Pancreas (tissue), 10 donors: ENCODE measurements at regions not wholly inside any gene's neighbourhood (a gene's known extent, or its start where the extent isn't known, plus 50 kb on each side); places are given as distances from the start of the nearest gene placed in this dataset.
"Not testable (repeated sequence)": the region's sequence is repeated elsewhere in the genome, so short reads cannot be mapped to it uniquely, and the experiment has no call there.

Experiments
- ATAC-seq, 4 donors: fragments of 200-7000 bp; cut with Tn5 transposase; one replicate each; pipeline versions ENCODE4 v1.8.0 to v1.9.1; 2020; ENCODE audit warnings: mild to moderate bottlenecking in 4 of 4, moderate library complexity in 4 of 4
- DNase-seq, 6 donors: peaks; one replicate each; pipeline ENCODE4 v3.0.0-alpha.2; 2020
- FAIRE-seq: peaks from 2 replicates; lab custom pipeline; 2012; peaks lifted over from hg19 to GRCh38; lab: Jason Lieb, UNC
- H3K27ac ChIP-seq, 4 donors: fragments of 200-600 bp; sonication (generic); 1 replicate in 3 of 4; 2 replicates in 1 of 4; pipeline versions ENCODE4 v1.5.0 to v1.8.0; 2020
- H3K27me3 ChIP-seq, 4 donors: fragments of 200-600 bp; one replicate each; pipeline ENCODE4 v1.8.0; 2021
- H3K36me3 ChIP-seq, 3 donors: fragments of 200-600 bp; sonication (generic) in 1 of 3; one replicate each; pipeline versions ENCODE4 v1.5.0 to v1.8.0; 2020 to 2021
- H3K4me1 ChIP-seq, 3 donors: fragments of 200-600 bp; one replicate each; pipeline ENCODE4 v1.8.0; 2021
- H3K4me3 ChIP-seq, 4 donors: fragments of 200-600 bp; sonication (generic) in 2 of 4; one replicate each; pipeline versions ENCODE4 v1.5.0 to v1.8.0; 2020 to 2021
- H3K9me3 ChIP-seq, 4 donors: fragments of 200-600 bp; one replicate each; pipeline ENCODE4 v1.8.0; 2021
- CTCF ChIP-seq, 4 donors: fragments of 200-600 bp; sonication (generic) in 3 of 4; IDR thresholded peaks; one replicate each; pipeline versions ENCODE4 v1.5.0 to v1.8.0; 2021; ENCODE audit warnings: antibody characterized with exemption in 4 of 4
- WGBS, 2 donors: extraction: QIAGEN DNeasy Blood & Tissue Kit; methylation state at CpG; one replicate each; pipeline ENCODE4 v1.1.7; 2013; 5-methylcytosine and 5-hydroxymethylcytosine counted together
- intact Hi-C, 3 donors: fragments of 100-400 bp; cut with DNase I; formaldehyde crosslinking; loops; one replicate each; pipeline versions ENCODE4 v1.11.1 to v1.14.2; 2022
- donor health status: healthy with polysubstance abuse.
- donor health status: DM: no; HTN: no; CAD: no; lungs with moderate emphysema.
- donor health status: DM: no; HTN: no; CAD: no.
- donor health status: control.
- donor health status: control.
- donor health status: Bipolar disorder and iron deficiency.
- donor health status: DM: yes; HTN: yes; CAD: no.
- donor health status: DM: no; HTN: no; CAD: no.
- donor health status: DM: no; HTN: no; CAD: no.
- donor health status: DM: yes; HTN: yes; CAD: no.

DNA sequence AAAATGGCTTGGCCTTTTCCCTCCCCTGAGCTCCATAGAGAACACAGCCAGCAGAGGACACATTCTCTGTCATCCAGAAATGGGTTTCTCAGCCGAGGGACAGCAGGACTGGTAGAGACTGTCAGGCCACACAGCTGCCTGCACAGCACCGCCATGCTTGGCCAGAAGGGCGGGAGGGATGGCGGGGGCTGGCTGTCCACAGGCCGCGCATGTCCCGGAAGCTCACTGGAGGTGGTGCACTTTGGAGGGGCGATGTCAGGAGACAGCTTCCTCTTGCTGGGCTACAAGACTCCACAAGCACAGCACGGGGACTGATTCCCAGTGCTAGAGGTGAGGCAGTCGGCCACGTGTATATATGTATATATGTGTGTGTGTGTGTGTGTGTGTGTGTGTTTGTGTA, 125.3 kb downstream of the GOLGA6L4 start:
- H3K4me3 ChIP-seq, intact Hi-C loops: not testable (repeated sequence)
- 76% methylated on average over 3 of the region's 11 CpGs; no CpG with 5 or more reads in 1 of the 2 donors for WGBS, 2 donors

DNA sequence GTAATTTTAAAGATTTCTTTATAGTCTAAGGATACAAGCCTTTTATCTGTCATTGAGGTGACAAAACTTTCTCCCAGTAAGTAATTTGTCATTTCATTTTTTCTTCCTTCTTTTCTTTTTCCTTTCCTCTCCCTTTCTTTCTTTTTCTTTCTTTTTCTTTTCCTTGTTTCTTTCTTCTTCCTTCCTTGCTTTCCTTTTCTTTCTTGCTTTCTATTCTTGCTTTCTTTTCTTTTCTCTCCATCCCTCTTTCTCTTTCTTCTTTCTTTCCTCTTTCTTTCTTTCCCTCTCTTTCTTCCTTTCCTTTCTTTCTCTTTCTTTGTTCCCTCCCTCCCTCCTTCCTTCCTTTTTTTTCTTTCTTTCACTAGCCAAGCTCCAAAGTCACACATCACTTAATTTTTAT, 148.8 kb downstream of the GOLGA6L4 start:
- H3K4me1 ChIP-seq, ATAC-seq, H3K27ac ChIP-seq, H3K36me3 ChIP-seq, intact Hi-C loops, H3K4me3 ChIP-seq, H3K27me3 ChIP-seq, H3K9me3 ChIP-seq, FAIRE-seq, DNase-seq: not testable (repeated sequence)

More for the DNA sequence above, 125.3 kb downstream of the GOLGA6L4 start:
- not testable (repeated sequence) for FAIRE-seq, ATAC-seq, H3K9me3 ChIP-seq, H3K36me3 ChIP-seq, H3K27ac ChIP-seq, H3K27me3 ChIP-seq, DNase-seq, H3K4me1 ChIP-seq

DNA sequence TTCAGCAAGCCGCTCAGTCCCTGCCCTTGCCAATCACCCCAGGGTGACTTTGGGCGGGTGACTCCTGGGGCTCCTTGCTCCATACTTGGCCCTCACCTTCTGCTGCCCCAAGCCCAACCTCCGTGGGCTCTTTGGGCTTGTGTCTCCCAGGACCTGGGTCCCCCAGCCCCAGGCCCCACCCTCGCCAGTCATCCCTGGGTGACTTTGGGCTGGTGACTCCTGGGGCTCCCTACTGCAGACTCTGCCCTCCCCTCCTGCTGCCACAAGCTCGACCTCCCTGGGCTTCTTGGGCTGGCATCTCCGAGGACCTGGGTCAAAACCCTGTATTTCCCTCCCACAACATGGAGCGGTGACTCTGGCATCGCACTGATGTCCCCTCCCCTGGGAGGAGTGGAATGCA, 151.5 kb downstream of the GOLGA6L4 start:
- H3K4me1 ChIP-seq = no peaks in the 10 kb centered on the region
- 48 to 50% methylated on average over 8 of the region's 8 CpGs for WGBS, 2 donors
- TF ChIP-seq CTCF (IDR thresholded peaks at IDR 0.05) = no peak
- H3K9me3 ChIP-seq = no peaks in the 10 kb centered on the region
- peak in 1 of 6 donors; percentile 31 for DNase-seq
- H3K27ac ChIP-seq = no peak overlapping the region
- H3K36me3 ChIP-seq = no peaks in the 10 kb centered on the region
- no peak overlapping the region for H3K4me3 ChIP-seq
- intact Hi-C loops = no loop called here
- no peak for ATAC-seq
- no peak for FAIRE-seq
- peaks cover 0 to 9% (median 0%) of the 10 kb centered on the region in 4 donors for H3K27me3 ChIP-seq

DNA sequence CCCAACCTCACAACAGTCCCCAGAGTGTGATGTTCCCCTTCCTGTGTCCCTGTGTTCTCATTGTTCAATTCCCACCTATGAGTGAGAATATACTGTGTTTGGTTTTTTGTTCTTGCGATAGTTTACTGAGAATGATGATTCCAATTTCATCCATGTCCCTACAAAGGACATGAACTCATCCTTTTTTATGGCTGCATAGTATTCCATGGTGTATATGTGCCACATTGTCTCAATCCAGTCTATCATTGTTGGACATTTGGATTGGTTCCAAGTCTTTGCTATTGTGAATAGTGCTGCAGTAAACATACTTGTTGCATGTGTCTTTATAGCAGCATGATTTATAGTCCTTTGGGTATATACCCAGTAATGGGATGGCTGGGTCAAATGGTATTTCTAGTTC, 152.6 kb downstream of the GOLGA6L4 start:
- ATAC-seq, H3K4me1 ChIP-seq, H3K27me3 ChIP-seq, H3K36me3 ChIP-seq, intact Hi-C loops, H3K27ac ChIP-seq, H3K4me3 ChIP-seq, FAIRE-seq, DNase-seq, H3K9me3 ChIP-seq: not testable (repeated sequence)
- WGBS, 2 donors = 87 to 91% methylated on average over 1 of the region's 1 CpG

DNA sequence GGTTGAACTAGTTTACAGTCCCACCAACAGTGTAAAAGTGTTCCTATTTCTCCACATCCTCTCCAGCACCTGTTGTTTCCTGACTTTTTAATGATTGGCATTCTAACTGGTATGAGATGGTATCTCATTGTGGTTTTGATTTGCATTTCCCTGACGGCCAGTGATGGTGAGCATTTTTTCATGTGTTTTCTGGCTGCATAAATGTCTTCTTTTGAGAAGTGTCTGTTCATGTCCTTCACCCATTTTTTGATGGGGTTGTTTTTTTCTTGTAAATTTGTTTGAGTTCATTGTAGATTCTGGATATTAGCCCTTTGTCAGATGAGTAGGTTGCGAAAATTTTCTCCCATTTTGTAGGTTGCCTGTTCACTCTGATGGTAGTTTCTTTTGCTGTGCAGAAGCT, 153.1 kb downstream of the GOLGA6L4 start:
- DNase-seq, H3K4me1 ChIP-seq, H3K4me3 ChIP-seq, FAIRE-seq, H3K27ac ChIP-seq, intact Hi-C loops, H3K9me3 ChIP-seq, H3K36me3 ChIP-seq, H3K27me3 ChIP-seq, ATAC-seq: not testable (repeated sequence)
- 32 to 46% methylated on average over 1 of the region's 2 CpGs for WGBS, 2 donors

GRCh38 chr15:84390324-84390723, 154.8 kb downstream of the GOLGA6L4 start:
- ATAC-seq, H3K36me3 ChIP-seq, intact Hi-C loops, H3K27ac ChIP-seq, FAIRE-seq, H3K27me3 ChIP-seq, DNase-seq, H3K9me3 ChIP-seq, H3K4me1 ChIP-seq, H3K4me3 ChIP-seq: not testable (repeated sequence)
- 47 to 73% methylated on average over 2 to 4 of the region's 4 CpGs for WGBS, 2 donors

DNA sequence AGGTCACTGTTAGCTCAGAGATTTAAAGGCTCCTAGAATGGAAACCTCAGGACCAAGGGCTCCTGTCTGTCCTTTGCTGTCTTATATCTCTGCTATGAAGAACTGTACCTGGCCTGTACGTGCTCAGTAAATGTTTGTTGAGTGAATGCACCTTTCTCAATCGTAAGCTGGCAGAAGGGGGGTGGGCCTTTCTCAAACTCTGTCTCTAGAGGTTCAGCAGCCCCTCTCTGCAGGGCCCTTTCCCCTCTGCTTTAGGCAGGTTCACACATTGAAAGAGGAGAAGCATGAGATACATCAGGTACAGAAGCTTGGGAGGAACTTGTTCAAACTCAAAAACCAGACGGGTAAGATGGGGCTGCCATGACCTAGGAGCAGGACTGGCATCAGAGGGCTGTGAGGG, 155.6 kb downstream of the GOLGA6L4 start:
- H3K4me3 ChIP-seq = no peak overlapping the region
- no peaks in the 10 kb centered on the region for H3K4me1 ChIP-seq
- no peaks in the 10 kb centered on the region for H3K9me3 ChIP-seq
- no peak for FAIRE-seq
- no peak overlapping the region for H3K27ac ChIP-seq
- no peak for ATAC-seq
- intact Hi-C loops = no loop called here
- 41 to 51% methylated on average over 3 of the region's 3 CpGs for WGBS, 2 donors
- no peaks in the 10 kb centered on the region for H3K36me3 ChIP-seq
- no peak for DNase-seq
- peaks cover 0 to 9% (median 0%) of the 10 kb centered on the region in 4 donors for H3K27me3 ChIP-seq
- TF ChIP-seq CTCF (IDR thresholded peaks at IDR 0.05) = no peak

- H3K4me3 ChIP-seq, H3K36me3 ChIP-seq, H3K9me3 ChIP-seq, H3K27ac ChIP-seq, FAIRE-seq, ATAC-seq, intact Hi-C loops, H3K27me3 ChIP-seq, H3K4me1 ChIP-seq: not testable (repeated sequence)
- 73 to 76% methylated on average over 5 to 7 of the region's 7 CpGs for whole genome bisulfite sequencing, 2 donors
- peak in 1 of 6 donors; percentile 28 for DNase-seq
Observed at GRCh38 chr15:84392020-84392419, 156.4 kb downstream of the GOLGA6L4 start.

DNA sequence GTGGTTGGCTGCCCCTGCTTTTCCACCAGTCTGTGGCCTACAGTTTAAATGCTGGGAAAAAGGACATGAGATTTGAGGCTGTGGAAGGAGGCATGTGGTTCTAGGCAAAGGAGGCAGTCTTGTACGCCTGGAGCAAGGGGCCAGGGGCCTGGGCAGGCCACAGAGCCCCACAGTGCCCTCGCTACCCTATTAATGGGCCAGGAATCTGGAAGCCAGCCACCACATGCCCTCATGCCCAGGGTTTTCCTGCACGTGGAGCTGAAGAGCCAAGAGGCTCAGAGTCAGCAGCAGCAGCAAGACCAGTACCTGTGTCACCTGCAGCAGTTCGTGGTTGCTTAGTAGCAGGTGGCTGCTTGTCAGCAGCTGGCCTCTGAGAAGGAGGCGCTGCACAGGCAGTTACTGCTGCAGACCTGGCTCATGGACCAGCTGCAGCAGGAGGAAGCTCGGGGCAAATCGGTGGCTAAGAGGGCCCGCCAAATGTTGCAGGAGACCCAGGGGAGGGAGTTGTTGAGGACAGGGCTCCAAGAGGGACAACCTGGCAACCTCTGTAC, 157.9 kb downstream of the GOLGA6L4 start:
- 47 to 61% methylated on average over 8 of the region's 8 CpGs for WGBS, 2 donors
- H3K9me3 ChIP-seq, H3K4me3 ChIP-seq, H3K27me3 ChIP-seq, H3K27ac ChIP-seq, H3K4me1 ChIP-seq, FAIRE-seq, intact Hi-C loops, H3K36me3 ChIP-seq: not testable (repeated sequence)
- DNase-seq (peak in 2 of 6 donors; percentile 10 to 46), ATAC-seq (peak in 3 of 4 donors; percentile 44 to 90 (median 84))

- H3K9me3 ChIP-seq, FAIRE-seq, H3K27me3 ChIP-seq, intact Hi-C loops, H3K27ac ChIP-seq, H3K36me3 ChIP-seq, DNase-seq, H3K4me1 ChIP-seq, H3K4me3 ChIP-seq: not testable (repeated sequence)
- WGBS, 2 donors = 82% methylated on average over 4 of the region's 5 CpGs
- peak in 1 of 4 donors; percentile 12 for ATAC-seq
Observed at GRCh38 chr15:84393966-84394365, 158.4 kb downstream of the GOLGA6L4 start.

DNA sequence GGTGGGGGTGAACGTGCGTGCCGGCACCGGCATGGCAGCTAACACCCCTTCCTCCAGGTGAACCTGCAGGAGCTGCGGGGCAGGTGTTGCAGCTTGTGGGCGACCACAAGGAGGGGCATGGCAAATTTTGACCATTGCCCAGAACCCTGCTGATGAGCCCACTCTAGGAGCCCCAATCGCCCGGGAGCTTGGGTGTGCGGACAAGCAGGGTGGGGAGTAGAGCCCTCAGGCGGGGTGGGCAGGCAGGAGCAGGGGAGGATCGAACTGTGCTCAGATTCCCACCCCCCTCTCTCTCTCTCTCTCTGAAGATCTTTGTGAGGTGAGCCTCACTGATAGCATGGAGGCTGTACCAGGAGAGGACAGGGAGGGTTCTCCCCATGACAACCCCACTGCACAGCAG, 159.8 kb downstream of the GOLGA6L4 start:
- WGBS, 2 donors = 75 to 85% methylated on average over 8 to 11 of the region's 11 CpGs
- H3K4me1 ChIP-seq, H3K27me3 ChIP-seq, ATAC-seq, intact Hi-C loops, FAIRE-seq, H3K36me3 ChIP-seq, H3K9me3 ChIP-seq, H3K4me3 ChIP-seq, H3K27ac ChIP-seq, DNase-seq: not testable (repeated sequence)
